HG03460 (cell line): ENCODE measurements at regions not wholly inside any gene's neighbourhood (a gene's known extent, or its start where the extent isn't known, plus 50 kb on each side); places are given as distances from the start of the nearest gene placed in this dataset.

ENCODE experiments used
- ATAC-seq: cut with Tn5 transposase; IDR thresholded peaks from one replicate; pipeline ENCODE4 v1.9.1; 2021; ENCODE audit not compliant: unreplicated experiment

- ATAC-seq, result no peak
These were observed 1071.2 kb downstream of the BRD1 start for GRCh38 chr22:48756146-48757111.

GRCh38 chr22:48755059-48755949 is 1072.4 kb downstream of the BRD1 start:
- no peak for ATAC-seq

GRCh38 chr22:48754611-48755058 is 1073.0 kb downstream of the BRD1 start:
- no peak for ATAC-seq

- ATAC-seq, result no peak
These were observed 1073.7 kb downstream of the BRD1 start for GRCh38 chr22:48753752-48754517.

- ATAC-seq, result no peak
These were observed 1074.3 kb downstream of the BRD1 start for GRCh38 chr22:48753381-48753730.

GRCh38 chr22:48752451-48753380 is 1075.0 kb downstream of the BRD1 start:
- no peak for ATAC-seq

- no peak for ATAC-seq
These were observed 1075.9 kb downstream of the BRD1 start for GRCh38 chr22:48751539-48752437.

- no peak for ATAC-seq
These were observed 1076.7 kb downstream of the BRD1 start for GRCh38 chr22:48750826-48751440.

- ATAC-seq, result no peak
These were observed 1077.4 kb downstream of the BRD1 start for GRCh38 chr22:48750282-48750681.

- no peak for ATAC-seq
These were observed 1078.0 kb downstream of the BRD1 start for GRCh38 chr22:48749555-48750227.

- ATAC-seq, result no peak
These were observed 1078.7 kb downstream of the BRD1 start for GRCh38 chr22:48748860-48749554.

- no peak for ATAC-seq
These were observed 1079.4 kb downstream of the BRD1 start for GRCh38 chr22:48748113-48748859.

GRCh38 chr22:48746789-48747425 is 1080.8 kb downstream of the BRD1 start:
- no peak for ATAC-seq

- no peak for ATAC-seq
These were observed 1081.6 kb downstream of the BRD1 start for GRCh38 chr22:48745842-48746788.
